ENCODE measurements at regions not wholly inside any gene's neighbourhood (a gene's known extent, or its start where the extent isn't known, plus 50 kb on each side); places are given as distances from the start of the nearest gene placed in this dataset.

GRCh38 chr13:110773480-110773879, 60.0 kb downstream of the ING1 start:
- peaks cover 0 to 12% (median 0%) of the 10 kb centered on the region in 6 donors for H3K4me1 ChIP-seq
- H3K27ac ChIP-seq = peak overlapping the region in 1 of 8 donors; percentile 77
- WGBS, 5 donors = 82 to 92% (median 89%) methylated on average over 7 of the region's 7 CpGs
- H3K4me3 ChIP-seq = no peak overlapping the region
- intact Hi-C loops (cut with DNase I; ENCODE audit: low total_unique reads) = no loop called here
- DNase-seq = no peak
- TF ChIP-seq CTCF (IDR thresholded peaks at IDR 0.05 in 8 of 11, conservative IDR thresholded peaks at IDR 0.05 in 3 of 11) (no peak), POLR2A (IDR thresholded peaks at IDR 0.05) (no peak), POLR2AphosphoS5 (IDR thresholded peaks at IDR 0.05) (no peak)
- no peaks in the 10 kb centered on the region for H3K9me3 ChIP-seq
- H3K27me3 ChIP-seq (replicated peaks in 1 of 7) = no peaks in the 10 kb centered on the region
- no peaks in the 10 kb centered on the region for H3K36me3 ChIP-seq

GRCh38 chr13:110774051-110774450, 60.6 kb downstream of the ING1 start:
- intact Hi-C loops (cut with DNase I; ENCODE audit: low total_unique reads) = loop anchor here (2.0 kb wide), 1 partner anchor 25 kb away; no protein-coding TSS in a partner anchor
- H3K4me1 ChIP-seq = peaks cover 0 to 12% (median 0%) of the 10 kb centered on the region in 6 donors
- TF ChIP-seq CTCF (IDR thresholded peaks at IDR 0.05 in 8 of 11, conservative IDR thresholded peaks at IDR 0.05 in 3 of 11) (no peak), POLR2A (IDR thresholded peaks at IDR 0.05) (no peak), POLR2AphosphoS5 (IDR thresholded peaks at IDR 0.05) (no peak)

GRCh38 chr13:110774490-110774889, 61.0 kb downstream of the ING1 start:
- no peak overlapping the region for H3K27ac ChIP-seq
- no peak for TF ChIP-seq CTCF (IDR thresholded peaks at IDR 0.05 in 8 of 11, conservative IDR thresholded peaks at IDR 0.05 in 3 of 11)
- no peak for TF ChIP-seq POLR2AphosphoS5 (IDR thresholded peaks at IDR 0.05)
- no peak for TF ChIP-seq POLR2A (IDR thresholded peaks at IDR 0.05)

More at GRCh38 chr13:110774051-110774450, 60.6 kb downstream of the ING1 start:
- no peaks in the 10 kb centered on the region for H3K27me3 ChIP-seq (replicated peaks in 1 of 7)
- 91 to 100% (median 93%) methylated on average over 1 of the region's 1 CpG for WGBS, 5 donors
- no peak overlapping the region for H3K27ac ChIP-seq
- no peak overlapping the region for H3K4me3 ChIP-seq
- no peaks in the 10 kb centered on the region for H3K36me3 ChIP-seq
- no peaks in the 10 kb centered on the region for H3K9me3 ChIP-seq
- DNase-seq = no peak

GRCh38 chr13:110775576-110775975, 62.1 kb downstream of the ING1 start:
- Histone ChIP-seq H3K36me3 (no peaks in the 10 kb centered on the region), H3K27ac (peak overlapping the region in 4 of 8 donors; percentile 12 to 35 (median 16)), H3K27me3 (replicated peaks in 1 of 7) (no peaks in the 10 kb centered on the region), H3K4me1 (peaks cover 0 to 12% (median 0%) of the 10 kb centered on the region in 6 donors), H3K9me3 (peaks cover 0 to 2% (median 0%) of the 10 kb centered on the region in 8 donors), H3K4me3 (no peak overlapping the region)
- DNase-seq = no peak
- WGBS, 5 donors = 37 to 55% (median 50%) methylated on average over 3 to 5 of the region's 5 CpGs
- no peak for TF ChIP-seq POLR2AphosphoS5 (IDR thresholded peaks at IDR 0.05)
- no peak for TF ChIP-seq CTCF (IDR thresholded peaks at IDR 0.05 in 8 of 11, conservative IDR thresholded peaks at IDR 0.05 in 3 of 11)
- TF ChIP-seq POLR2A (IDR thresholded peaks at IDR 0.05) = no peak
- intact Hi-C loops (cut with DNase I; ENCODE audit: low total_unique reads) = loop anchor here (2.0 kb wide), 1 partner anchor 23 kb away; no protein-coding TSS in a partner anchor

More at GRCh38 chr13:110774490-110774889, 61.0 kb downstream of the ING1 start:
- H3K36me3 ChIP-seq = no peaks in the 10 kb centered on the region
- intact Hi-C loops (cut with DNase I; ENCODE audit: low total_unique reads) = loop anchor here (2.0 kb wide), 1 partner anchor 24 kb away; no protein-coding TSS in a partner anchor
- WGBS, 5 donors = 89 to 96% (median 93%) methylated on average over 6 of the region's 6 CpGs
- H3K4me1 ChIP-seq = peaks cover 0 to 12% (median 0%) of the 10 kb centered on the region in 6 donors
- no peak for DNase-seq
- H3K27me3 ChIP-seq (replicated peaks in 1 of 7) = no peaks in the 10 kb centered on the region
- H3K9me3 ChIP-seq = no peaks in the 10 kb centered on the region
- no peak overlapping the region for H3K4me3 ChIP-seq

Data from spleen (tissue), 11 donors.